ENCODE measurements at regions not wholly inside any gene's neighbourhood (a gene's known extent, or its start where the extent isn't known, plus 50 kb on each side); places are given as distances from the start of the nearest gene placed in this dataset.
A peak's percentile ranks its signal among the peaks of the same experiment; 100 is the strongest.

GRCh38 chr1:221429264-221429663 lies 312.6 kb downstream of the DUSP10 start:
- DNase-seq (ENCODE audit: low read depth in 2 of 2) = no peak

GRCh38 chr1:221430152-221430960 lies 311.5 kb downstream of the DUSP10 start:
- no peak for DNase-seq (ENCODE audit: low read depth in 2 of 2)

GRCh38 chr1:221431068-221431651 lies 310.7 kb downstream of the DUSP10 start:
- no peak for DNase-seq (ENCODE audit: low read depth in 2 of 2)

GRCh38 chr1:221431961-221432360 lies 309.9 kb downstream of the DUSP10 start:
- no peak for DNase-seq (ENCODE audit: low read depth in 2 of 2)

- no peak for DNase-seq (ENCODE audit: low read depth in 2 of 2)
Measured at GRCh38 chr1:221435504-221435904, 306.4 kb downstream of the DUSP10 start.

- no peak for DNase-seq (ENCODE audit: low read depth in 2 of 2)
Measured at GRCh38 chr1:221437171-221437570, 304.7 kb downstream of the DUSP10 start.

GRCh38 chr1:221437926-221438325 lies 304.0 kb downstream of the DUSP10 start:
- no peak for DNase-seq (ENCODE audit: low read depth in 2 of 2)

- peak in 1 of 2 donors; percentile 10 for DNase-seq (ENCODE audit: low read depth in 2 of 2)
Measured at GRCh38 chr1:221439008-221439746, 302.7 kb downstream of the DUSP10 start.

GRCh38 chr1:221439747-221440501 lies 302.0 kb downstream of the DUSP10 start:
- peak in 1 of 2 donors; percentile 3 for DNase-seq (ENCODE audit: low read depth in 2 of 2)

- no peak for DNase-seq (ENCODE audit: low read depth in 2 of 2)
Measured at GRCh38 chr1:221440658-221441057, 301.2 kb downstream of the DUSP10 start.

- no peak for DNase-seq (ENCODE audit: low read depth in 2 of 2)
Measured at GRCh38 chr1:221442056-221442455, 299.8 kb downstream of the DUSP10 start.

- DNase-seq (ENCODE audit: low read depth in 2 of 2) = no peak
Measured at GRCh38 chr1:221444346-221444745, 297.5 kb downstream of the DUSP10 start.

- DNase-seq (ENCODE audit: low read depth in 2 of 2) = no peak
Measured at GRCh38 chr1:221448585-221449175, 293.2 kb downstream of the DUSP10 start.

GRCh38 chr1:221449194-221449593 lies 292.7 kb downstream of the DUSP10 start:
- DNase-seq (ENCODE audit: low read depth in 2 of 2) = no peak

GRCh38 chr1:221449801-221450470 lies 292.0 kb downstream of the DUSP10 start:
- DNase-seq (ENCODE audit: low read depth in 2 of 2) = no peak

- DNase-seq (ENCODE audit: low read depth in 2 of 2) = no peak
Measured at GRCh38 chr1:221451741-221452140, 290.1 kb downstream of the DUSP10 start.

GRCh38 chr1:221454096-221454495 lies 287.8 kb downstream of the DUSP10 start:
- DNase-seq (ENCODE audit: low read depth in 2 of 2) = no peak

GRCh38 chr1:221456918-221457317 lies 285.0 kb downstream of the DUSP10 start:
- no peak for DNase-seq (ENCODE audit: low read depth in 2 of 2)

- no peak for DNase-seq (ENCODE audit: low read depth in 2 of 2)
Measured at GRCh38 chr1:221457685-221458446, 284.0 kb downstream of the DUSP10 start.

- DNase-seq (ENCODE audit: low read depth in 2 of 2) = no peak
Measured at GRCh38 chr1:221458447-221459156, 283.3 kb downstream of the DUSP10 start.
